HepG2 (cell line): ENCODE measurements at regions not wholly inside any gene's neighbourhood (a gene's known extent, or its start where the extent isn't known, plus 50 kb on each side); places are given as distances from the start of the nearest gene placed in this dataset.

Source experiments
- NR2C2 ChIP-seq: sonication (generic); formaldehyde crosslinking; IDR thresholded peaks from 2 replicates; pipeline ENCODE4 v1.4.0; 2020; ENCODE audit warnings: missing genetic modification reagents, mild to moderate bottlenecking, moderate library complexity, borderline replicate concordance
- POLR2AphosphoS2 ChIP-seq: IDR thresholded peaks from 2 replicates; pipeline ENCODE4 v1.6.1; 2011; ENCODE audit warnings: low read depth, low read length, improper control_type of control experiment
- TF ChIP-seq, protein P1 (sequence below): sonication (generic); formaldehyde crosslinking; IDR thresholded peaks from 2 replicates; pipeline ENCODE4 v1.5.0; 2020; ENCODE audit warnings: mild to moderate bottlenecking, missing genetic modification reagents, moderate library complexity

DNA sequence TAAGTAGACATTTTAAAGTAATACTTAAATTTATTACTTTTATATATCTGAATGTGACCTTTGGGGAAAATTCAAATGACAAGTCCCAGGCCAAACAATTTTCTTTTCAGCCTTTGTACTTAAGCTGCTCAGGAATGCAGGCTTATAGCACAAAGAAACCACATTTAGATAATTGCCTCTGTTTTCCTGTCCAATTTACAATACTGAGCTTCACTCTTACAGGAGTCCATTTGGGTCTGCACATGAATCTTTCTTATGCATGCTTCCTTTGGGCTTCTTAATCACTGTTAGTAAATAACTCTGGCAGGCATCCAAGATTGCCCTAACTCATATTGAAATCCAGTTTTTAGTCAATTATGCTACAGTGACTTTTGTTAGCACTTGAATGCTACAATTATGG, 459.4 kb upstream of the TGFBR2 start:
- TF ChIP-seq NR2C2 (CRISPR knock-in tag) (no peak), POLR2AphosphoS2 (no peak)
- TF ChIP-seq, protein P1, sequence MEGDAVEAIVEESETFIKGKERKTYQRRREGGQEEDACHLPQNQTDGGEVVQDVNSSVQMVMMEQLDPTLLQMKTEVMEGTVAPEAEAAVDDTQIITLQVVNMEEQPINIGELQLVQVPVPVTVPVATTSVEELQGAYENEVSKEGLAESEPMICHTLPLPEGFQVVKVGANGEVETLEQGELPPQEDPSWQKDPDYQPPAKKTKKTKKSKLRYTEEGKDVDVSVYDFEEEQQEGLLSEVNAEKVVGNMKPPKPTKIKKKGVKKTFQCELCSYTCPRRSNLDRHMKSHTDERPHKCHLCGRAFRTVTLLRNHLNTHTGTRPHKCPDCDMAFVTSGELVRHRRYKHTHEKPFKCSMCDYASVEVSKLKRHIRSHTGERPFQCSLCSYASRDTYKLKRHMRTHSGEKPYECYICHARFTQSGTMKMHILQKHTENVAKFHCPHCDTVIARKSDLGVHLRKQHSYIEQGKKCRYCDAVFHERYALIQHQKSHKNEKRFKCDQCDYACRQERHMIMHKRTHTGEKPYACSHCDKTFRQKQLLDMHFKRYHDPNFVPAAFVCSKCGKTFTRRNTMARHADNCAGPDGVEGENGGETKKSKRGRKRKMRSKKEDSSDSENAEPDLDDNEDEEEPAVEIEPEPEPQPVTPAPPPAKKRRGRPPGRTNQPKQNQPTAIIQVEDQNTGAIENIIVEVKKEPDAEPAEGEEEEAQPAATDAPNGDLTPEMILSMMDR (CRISPR knock-in tag): no peak
